HUDEP-2 (cell line): ENCODE measurements at regions not wholly inside any gene's neighbourhood (a gene's known extent, or its start where the extent isn't known, plus 50 kb on each side); places are given as distances from the start of the nearest gene placed in this dataset.
"Not testable (repeated sequence)": the region's sequence is repeated elsewhere in the genome, so short reads cannot be mapped to it uniquely, and the experiment has no call there.

Source experiments
- DNase-seq, 76 experiments: peaks; one replicate each; lab custom pipeline; 2025; ENCODE audit not compliant: unreplicated experiment in 76 of 76; lab: John Stamatoyannopoulos, UW

DNA sequence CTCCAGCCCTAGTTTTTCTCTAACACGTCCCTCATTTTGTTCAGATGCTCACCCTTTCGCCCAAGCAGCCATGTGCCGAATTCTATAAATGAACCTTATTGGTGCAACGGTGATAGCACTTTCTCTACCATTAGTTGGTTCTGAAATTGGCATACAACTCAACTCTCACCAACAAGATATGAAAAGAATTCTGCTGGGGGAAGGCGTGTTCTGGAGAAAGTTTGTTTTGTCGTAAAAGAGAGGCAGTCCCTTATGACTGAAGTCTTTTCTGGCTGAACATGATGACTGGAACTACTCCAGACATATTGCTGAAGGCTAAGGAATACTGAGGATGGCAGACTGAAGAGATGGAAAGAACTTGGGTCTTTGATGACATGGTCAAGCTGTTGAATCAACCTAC, 91.8 kb upstream of the UBE2E2 start:
- no peak for DNase-seq

GRCh38 chr3:23111797-23112196, 91.3 kb upstream of the UBE2E2 start:
- no peak for DNase-seq

DNA sequence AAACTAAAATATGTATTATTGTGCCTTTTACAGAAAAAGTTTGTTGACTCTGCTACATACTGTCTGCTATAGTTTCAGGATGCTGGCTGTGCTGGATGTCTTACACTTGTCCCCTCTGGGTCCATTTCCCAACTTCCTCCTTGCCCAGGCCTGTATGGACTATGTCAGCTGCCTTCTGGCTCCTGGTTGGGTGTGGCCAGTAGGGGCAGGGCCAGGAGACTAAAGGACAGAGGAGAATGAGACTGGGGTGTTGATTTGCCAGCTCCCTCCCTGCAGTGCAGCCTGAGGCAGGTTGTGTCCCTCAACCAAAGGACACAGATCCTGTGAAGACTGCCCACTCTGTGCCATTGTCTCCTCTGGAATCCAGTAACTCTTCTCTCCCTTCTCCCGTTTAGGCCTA, 90.6 kb upstream of the UBE2E2 start:
- DNase-seq: peak in 1 of 76 experiments; percentile 0

- no peak for DNase-seq
Measured at GRCh38 chr3:23113455-23114171, 89.5 kb upstream of the UBE2E2 start.

GRCh38 chr3:23114432-23114831, 88.7 kb upstream of the UBE2E2 start:
- no peak for DNase-seq

DNA sequence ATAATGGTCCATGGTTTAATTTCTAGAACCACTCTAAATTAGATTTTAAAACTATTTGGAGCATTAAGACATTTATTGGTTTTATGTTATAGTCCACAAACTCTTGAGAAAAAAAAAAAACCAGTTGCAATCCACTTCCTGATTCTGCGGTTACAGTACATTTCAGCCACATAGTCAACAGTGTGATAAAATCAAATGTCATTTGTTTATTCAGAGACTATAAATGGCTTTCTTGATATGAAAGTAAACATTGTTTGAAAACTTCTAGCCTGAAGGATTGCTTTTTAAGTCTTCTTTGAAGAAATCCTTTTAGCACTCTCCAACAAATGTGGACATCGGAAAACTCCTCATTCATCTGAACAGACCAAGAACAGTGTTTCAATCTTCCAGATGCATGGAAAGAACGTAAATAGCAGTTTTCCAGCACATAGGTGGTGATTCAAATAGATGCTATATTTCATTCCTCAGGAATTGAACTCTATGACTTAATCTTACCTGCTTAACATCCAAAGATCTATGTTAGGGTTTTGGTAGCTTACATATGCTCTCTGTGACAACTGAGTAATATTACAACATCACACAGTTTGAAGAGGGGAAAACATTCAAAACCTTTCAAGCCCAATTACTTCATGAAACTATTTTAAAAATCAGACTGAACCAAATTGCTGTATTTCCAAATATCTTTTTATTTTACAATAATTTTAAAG, 87.8 kb upstream of the UBE2E2 start:
- DNase-seq: no peak

DNA sequence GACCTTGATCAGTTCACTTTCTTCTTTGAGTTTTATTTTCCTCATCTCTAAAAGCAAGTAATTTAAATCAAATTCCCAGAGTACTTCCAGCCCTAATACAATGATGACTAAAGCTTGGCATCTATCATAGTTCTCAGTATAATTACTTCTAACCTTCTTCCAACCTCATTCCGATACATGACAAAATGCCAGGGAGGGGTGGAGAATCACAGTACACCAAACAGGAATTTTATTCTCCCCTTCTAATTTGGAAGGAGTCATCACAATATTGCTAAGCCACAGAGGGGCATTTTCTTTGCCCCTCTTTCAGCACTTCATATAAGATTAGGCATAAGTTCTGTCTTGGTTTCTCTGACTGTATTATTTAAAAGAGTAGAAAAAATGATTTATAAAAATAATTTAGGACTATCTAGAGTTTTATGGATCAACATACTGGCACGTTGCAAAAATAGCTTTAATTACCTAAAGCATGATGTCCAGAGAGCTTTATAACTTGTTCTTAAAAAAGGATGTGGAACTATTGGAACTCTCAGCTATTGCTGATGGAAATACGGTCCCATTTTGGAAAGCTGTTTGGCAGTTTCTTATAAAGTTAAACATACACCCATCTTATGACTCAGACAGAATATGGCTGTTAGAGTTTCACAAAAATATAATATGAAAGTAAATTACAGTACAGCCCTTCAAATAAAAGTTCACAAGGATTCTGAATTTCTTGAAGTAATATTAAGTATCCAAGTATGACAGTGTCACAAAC, 86.9 kb upstream of the UBE2E2 start:
- no peak for DNase-seq

DNA sequence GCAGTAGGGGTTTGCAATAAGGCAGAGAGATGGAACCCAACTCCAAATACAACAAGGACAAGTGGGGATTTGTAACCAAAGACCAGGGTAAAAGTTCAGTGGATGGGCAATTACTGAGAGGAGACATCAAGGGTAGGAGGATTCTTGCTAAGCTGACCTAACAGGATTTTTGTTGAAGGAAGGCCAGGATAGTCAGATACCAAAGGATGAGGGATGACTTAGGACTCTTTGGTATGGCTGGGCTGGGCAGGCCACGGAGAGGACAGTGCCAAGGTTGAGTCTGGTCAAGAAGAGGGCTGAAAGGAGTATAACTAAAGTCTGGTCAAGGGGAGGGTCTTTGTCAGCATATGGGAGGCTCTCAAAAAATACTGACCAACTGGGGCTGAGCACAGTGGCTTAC, 85.3 kb upstream of the UBE2E2 start:
- no peak for DNase-seq

DNA sequence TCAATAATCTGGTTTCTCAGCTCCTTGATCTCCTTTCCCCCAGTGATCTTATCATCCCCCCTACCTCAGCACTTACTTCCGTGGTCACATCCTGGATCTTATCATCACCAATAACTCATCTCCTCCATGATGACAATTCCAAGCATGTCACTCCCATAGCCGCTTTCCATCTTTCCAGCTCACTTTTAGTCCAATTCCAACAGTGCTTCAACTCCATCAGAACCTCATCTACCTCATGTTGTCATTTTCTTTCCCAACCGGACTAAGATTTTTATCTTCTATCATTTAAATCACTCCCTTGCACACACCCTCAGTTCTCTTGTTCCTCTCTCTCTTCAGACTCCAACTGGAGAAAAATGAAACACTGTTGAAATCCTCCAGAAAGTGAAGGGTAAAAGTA, 75.9 kb upstream of the UBE2E2 start:
- DNase-seq: no peak

DNA sequence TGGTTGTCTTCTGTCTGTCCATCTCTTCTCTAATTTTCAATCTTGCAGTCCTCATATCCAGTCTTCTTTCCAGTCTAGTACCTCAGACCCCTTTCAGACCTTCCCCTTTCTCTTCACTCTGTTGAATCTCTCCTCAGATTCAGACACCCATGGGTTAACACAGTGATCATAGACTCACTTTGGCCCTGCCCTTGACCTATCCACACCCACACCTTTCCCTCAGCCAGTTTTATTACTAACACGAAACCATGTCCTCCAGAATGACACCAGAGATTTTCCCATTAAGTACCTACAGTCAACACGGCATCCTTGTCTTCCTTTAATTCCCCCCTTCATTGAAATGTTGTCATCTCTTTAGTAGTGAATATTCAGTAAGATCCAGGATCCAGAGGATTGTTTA, 74.5 kb upstream of the UBE2E2 start:
- DNase-seq: no peak

DNA sequence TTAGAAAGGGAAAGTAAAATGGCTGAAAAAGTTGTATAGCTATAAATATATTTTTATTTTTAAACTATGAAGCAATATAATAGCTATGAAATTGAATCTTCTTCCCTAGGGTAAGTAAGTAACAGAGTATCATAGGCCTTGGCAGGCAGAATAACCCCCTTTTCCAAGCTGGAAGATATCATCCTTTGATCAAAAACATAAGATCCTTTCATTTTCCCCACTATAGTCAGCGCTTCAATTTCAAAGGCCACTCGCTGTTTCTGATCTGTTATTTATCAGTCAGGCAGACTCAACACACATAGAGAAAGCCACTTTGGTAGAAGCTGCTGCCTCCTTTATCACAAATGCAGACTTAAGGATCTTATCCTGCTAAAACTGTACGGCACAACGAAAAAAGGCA, 74.0 kb upstream of the UBE2E2 start:
- DNase-seq: no peak

DNA sequence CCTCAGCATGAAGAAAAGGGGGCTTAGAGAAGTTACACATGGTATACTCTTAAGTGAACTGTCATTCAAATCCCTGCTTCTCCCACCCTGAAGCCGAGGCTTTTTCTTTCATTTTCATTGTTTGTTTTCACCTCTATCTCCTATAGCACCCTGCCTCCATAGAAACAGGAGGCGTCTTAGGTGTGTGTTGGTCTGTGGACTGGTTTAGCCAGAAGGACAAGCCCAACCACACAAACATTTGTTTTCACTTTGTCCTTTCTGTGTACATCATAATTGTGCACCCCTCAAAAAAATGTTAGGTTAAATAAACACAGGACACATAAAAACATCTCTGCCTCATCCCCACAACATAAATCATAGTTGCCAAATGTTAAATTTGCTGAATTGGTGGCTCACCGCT, 73.3 kb upstream of the UBE2E2 start:
- no peak for DNase-seq

- DNase-seq: no peak
Measured at GRCh38 chr3:23130406-23130805, 72.7 kb upstream of the UBE2E2 start.

DNA sequence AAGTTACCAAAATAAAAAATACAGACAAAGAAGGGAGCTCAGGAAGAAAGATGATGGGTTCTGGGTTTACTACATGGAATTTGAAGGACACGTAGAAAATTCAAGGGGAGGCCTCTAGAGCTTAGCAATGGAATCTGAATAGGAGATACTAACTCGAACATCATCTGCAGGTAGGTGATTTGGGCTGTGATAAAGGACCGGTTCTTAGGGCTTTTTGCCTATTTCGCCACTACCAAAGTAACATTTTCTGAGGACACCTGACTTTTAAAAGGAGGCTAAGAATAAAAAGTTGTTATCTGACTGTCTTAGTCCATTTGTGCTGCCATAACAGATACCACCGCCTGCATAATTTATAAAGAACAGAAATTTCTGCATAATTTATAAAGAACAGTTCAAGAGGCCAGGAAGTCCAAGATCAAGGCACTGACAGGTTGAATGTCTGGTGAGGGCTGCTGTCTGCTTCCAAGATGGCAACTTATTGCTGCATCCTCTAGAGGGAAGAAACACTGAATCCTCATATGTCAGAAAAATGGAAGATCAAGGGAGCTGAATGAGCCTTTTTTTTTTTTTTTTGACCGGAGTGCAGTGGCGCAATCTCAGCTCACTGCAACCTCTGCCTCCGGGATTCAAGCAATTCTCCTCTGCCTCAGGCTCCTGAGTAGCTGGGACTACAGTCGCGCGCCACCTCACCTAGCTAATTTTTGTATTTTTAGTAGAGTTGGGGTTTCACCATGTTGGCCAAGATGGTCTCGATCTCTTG, 67.9 kb upstream of the UBE2E2 start:
- DNase-seq: no peak

- DNase-seq: no peak
Measured at GRCh38 chr3:23136054-23136453, 67.1 kb upstream of the UBE2E2 start.

DNA sequence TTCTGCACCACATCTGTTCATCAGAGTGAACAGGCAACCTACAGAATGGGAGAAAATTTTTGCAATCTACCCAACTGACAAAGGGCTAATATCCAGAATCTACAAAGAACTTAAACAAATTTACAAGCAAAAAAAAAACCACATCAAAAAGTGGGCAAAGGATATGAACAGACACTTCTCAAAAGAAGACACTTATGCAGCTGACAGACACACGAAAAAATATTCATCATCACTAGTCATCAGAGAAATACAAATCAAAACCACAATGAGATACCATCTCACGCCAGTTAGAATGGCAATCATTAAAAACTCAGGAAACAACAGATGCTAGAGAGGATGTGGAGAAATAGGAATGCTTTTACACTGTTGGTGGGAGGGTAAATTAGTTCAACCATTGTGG, 59.1 kb upstream of the UBE2E2 start:
- not testable (repeated sequence) for DNase-seq

- DNase-seq: no peak
Measured at GRCh38 chr3:23146163-23146562, 57.0 kb upstream of the UBE2E2 start.

DNA sequence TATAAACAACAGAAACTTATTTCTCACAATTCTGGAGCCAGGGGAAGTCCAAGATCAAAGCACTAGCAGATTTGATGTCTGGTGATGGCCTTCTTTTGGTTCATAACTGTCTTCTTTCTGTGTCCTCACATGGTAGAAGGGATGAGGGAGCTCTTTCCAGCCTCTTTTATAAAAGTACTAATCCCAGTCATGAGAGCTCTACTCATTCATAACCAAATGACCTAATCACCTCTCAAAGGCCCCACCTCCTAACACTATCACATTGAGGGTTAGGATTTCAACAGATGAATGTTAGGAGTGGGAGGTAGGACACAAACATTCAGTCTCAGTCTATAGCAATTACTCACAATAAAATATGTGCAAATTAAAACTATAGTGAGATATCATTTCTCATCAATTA, 50.1 kb upstream of the UBE2E2 start:
- DNase-seq: no peak
